Small intestine (tissue), 7 donors: ENCODE measurements at regions not wholly inside any gene's neighbourhood (a gene's known extent, or its start where the extent isn't known, plus 50 kb on each side); places are given as distances from the start of the nearest gene placed in this dataset.
"Not testable (repeated sequence)": the region's sequence is repeated elsewhere in the genome, so short reads cannot be mapped to it uniquely, and the experiment has no call there.

Source experiments
- DNase-seq, 2 donors: peaks; one replicate each; pipeline versions ENCODE4 v3.0.0 to v3.0.0-alpha.2; 2013
- FAIRE-seq: peaks from 2 replicates; lab custom pipeline; 2012; peaks lifted over from hg19 to GRCh38; lab: Jason Lieb, UNC
- H3K27ac ChIP-seq, 3 donors: one replicate each; pipeline ENCODE4 v1.5.1; 2013; ENCODE audit warnings: low read length in 2 of 3, mild to moderate bottlenecking in 2 of 3, control low read depth in 1 of 3, inconsistent platforms in 1 of 3, low read depth in 1 of 3, moderate library complexity in 1 of 3
- H3K27me3 ChIP-seq, 3 donors: one replicate each; pipeline ENCODE4 v1.6.1; 2013; ENCODE audit warnings: low read length in 3 of 3, inconsistent platforms in 1 of 3; ENCODE audit not compliant: control insufficient read depth in 3 of 3, insufficient read depth in 3 of 3
- H3K36me3 ChIP-seq, 3 donors: one replicate each; pipeline ENCODE4 v1.6.1; 2013; ENCODE audit warnings: low read length in 3 of 3, inconsistent platforms in 1 of 3, low read depth in 1 of 3, mild to moderate bottlenecking in 1 of 3, moderate library complexity in 1 of 3; ENCODE audit not compliant: control insufficient read depth in 3 of 3, insufficient read depth in 2 of 3
- H3K4me1 ChIP-seq, 3 donors: one replicate each; pipeline ENCODE4 v1.6.1; 2013; ENCODE audit warnings: low read length in 2 of 3, inconsistent platforms in 1 of 3, low read depth in 1 of 3, mild to moderate bottlenecking in 1 of 3, moderate library complexity in 1 of 3; ENCODE audit not compliant: control insufficient read depth in 3 of 3, insufficient read depth in 2 of 3
- H3K4me3 ChIP-seq, 3 donors: one replicate each; pipeline ENCODE4 v1.5.1; 2013; ENCODE audit warnings: low read length in 3 of 3, control low read depth in 1 of 3, inconsistent platforms in 1 of 3, low read depth in 1 of 3, mild to moderate bottlenecking in 1 of 3, moderate library complexity in 1 of 3
- H3K9me3 ChIP-seq, 2 donors: one replicate each; pipeline ENCODE4 v1.6.1; 2013; ENCODE audit warnings: low read depth in 1 of 2, low read length in 1 of 2; ENCODE audit not compliant: control insufficient read depth in 2 of 2, insufficient read depth in 1 of 2
- WGBS, 3 donors: extraction: QIAGEN DNeasy Blood & Tissue Kit; methylation state at CpG; one replicate each; pipeline ENCODE4 v1.1.7; 2013; 5-methylcytosine and 5-hydroxymethylcytosine counted together
- donor health status: healthy with polysubstance abuse.
- donor health status: control.
- donor health status: control.
- donor health status: Bipolar disorder and iron deficiency.
- donor health status: healthy.

DNA sequence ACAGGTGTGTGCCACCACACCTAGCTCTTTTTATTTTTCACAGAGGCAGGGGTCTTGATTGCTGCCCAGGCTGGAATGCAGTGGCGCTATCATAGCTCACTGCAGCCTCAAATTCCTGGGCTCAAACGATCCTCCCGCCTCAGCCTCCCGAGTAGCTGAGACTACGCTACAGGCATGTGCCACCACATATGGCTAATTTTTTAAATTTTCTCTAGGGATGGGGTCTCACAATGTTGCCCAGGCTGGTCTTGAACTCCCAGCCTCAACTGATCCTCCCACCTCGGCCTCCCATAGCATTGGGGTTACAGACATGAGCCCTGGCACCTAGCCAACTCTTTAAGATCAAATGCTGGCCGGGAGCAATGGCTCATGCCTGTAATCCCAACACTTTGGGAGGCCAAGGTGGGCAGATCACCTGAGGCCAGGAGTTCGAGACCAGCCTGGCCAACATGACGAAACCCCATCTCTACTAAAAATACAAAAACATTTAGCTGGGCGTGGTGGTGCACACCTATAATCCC lies 50.6 kb upstream of the MYL10 start:
- H3K4me1 ChIP-seq, H3K4me3 ChIP-seq, H3K27me3 ChIP-seq, H3K36me3 ChIP-seq, FAIRE-seq, H3K9me3 ChIP-seq, H3K27ac ChIP-seq, DNase-seq: not testable (repeated sequence)
- WGBS, 3 donors = 88 to 89% (median 88%) methylated on average over 10 of the region's 10 CpGs

GRCh38 chr7:101680406-101681145 lies 51.5 kb upstream of the MYL10 start:
- DNase-seq (no peak), FAIRE-seq (no peak)
- WGBS, 3 donors = 81 to 88% (median 84%) methylated on average over 20 to 22 of the region's 22 CpGs
- no peaks in the 10 kb centered on the region for H3K9me3 ChIP-seq
- no peak overlapping the region for H3K27ac ChIP-seq
- no peaks in the 10 kb centered on the region for H3K36me3 ChIP-seq
- H3K27me3 ChIP-seq = no peaks in the 10 kb centered on the region
- H3K4me1 ChIP-seq = no peaks in the 10 kb centered on the region
- H3K4me3 ChIP-seq = no peak overlapping the region

- Histone ChIP-seq H3K27ac (no peak overlapping the region), H3K4me3 (no peak overlapping the region), H3K9me3 (no peaks in the 10 kb centered on the region), H3K36me3 (no peaks in the 10 kb centered on the region), H3K4me1 (no peaks in the 10 kb centered on the region), H3K27me3 (no peaks in the 10 kb centered on the region)
- FAIRE-seq (no peak), DNase-seq (no peak)
- 31 to 40% (median 37%) methylated on average over 14 of the region's 14 CpGs for WGBS, 3 donors
Observed at GRCh38 chr7:101681170-101682007, 52.3 kb upstream of the MYL10 start.

- Histone ChIP-seq H3K4me1 (peaks cover 0 to 14% (median 0%) of the 10 kb centered on the region in 3 donors), H3K27ac (no peak overlapping the region), H3K4me3 (no peak overlapping the region), H3K27me3 (no peaks in the 10 kb centered on the region), H3K36me3 (no peaks in the 10 kb centered on the region), H3K9me3 (no peaks in the 10 kb centered on the region)
- DNase-seq = no peak
- FAIRE-seq = no peak
- WGBS, 3 donors = 66 to 75% (median 74%) methylated on average over 5 of the region's 5 CpGs
Observed at GRCh38 chr7:101684983-101685330, 55.9 kb upstream of the MYL10 start.

DNA sequence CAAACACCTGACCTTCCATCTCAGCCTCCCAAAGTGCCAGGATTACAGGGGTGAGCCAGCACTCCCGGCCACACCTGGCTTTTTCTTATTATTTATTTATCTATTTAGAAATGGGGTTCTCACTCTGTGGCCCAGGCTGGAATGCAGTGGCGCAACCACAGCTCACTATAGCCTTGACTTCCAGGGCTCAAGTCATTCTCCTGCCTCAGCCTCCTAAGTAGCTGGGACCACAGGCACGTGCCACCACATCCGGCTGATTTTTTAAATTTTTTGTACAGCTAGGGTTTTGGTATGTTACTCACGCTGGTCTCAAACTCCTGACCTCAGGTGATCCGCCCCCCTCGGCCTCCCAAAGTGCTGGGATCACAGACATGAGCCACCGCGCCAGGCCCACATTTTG lies 56.9 kb upstream of the MYL10 start:
- no peak overlapping the region for H3K4me3 ChIP-seq
- H3K27ac ChIP-seq = no peak overlapping the region
- DNase-seq (no peak), FAIRE-seq (no peak)
- H3K27me3 ChIP-seq = no peaks in the 10 kb centered on the region
- no peaks in the 10 kb centered on the region for H3K36me3 ChIP-seq
- peaks cover 0 to 18% (median 0%) of the 10 kb centered on the region in 3 donors for H3K4me1 ChIP-seq
- H3K9me3 ChIP-seq = no peaks in the 10 kb centered on the region
- WGBS, 3 donors = 76 to 83% (median 78%) methylated on average over 9 of the region's 9 CpGs

DNA sequence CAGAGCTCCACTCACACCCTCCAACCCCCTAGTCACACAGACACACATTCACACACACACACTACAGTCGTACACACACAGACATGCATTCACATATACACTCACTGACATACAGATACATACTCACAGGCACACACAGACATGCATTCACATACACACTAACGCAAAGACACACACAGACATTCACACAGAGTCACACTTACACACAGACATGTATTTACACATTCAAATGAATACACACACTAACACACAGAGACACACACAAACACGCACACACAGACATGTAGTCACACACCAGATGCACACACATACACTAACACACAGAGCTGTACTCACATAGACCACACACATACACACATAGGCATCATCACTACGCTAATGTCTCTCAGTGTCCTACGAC lies 58.0 kb upstream of the MYL10 start:
- no peak overlapping the region for H3K27ac ChIP-seq
- no peak for DNase-seq
- peaks cover 0 to 20% (median 0%) of the 10 kb centered on the region in 3 donors for H3K4me1 ChIP-seq
- no peaks in the 10 kb centered on the region for H3K27me3 ChIP-seq
- no peak overlapping the region for H3K4me3 ChIP-seq
- WGBS, 3 donors = 68 to 69% (median 68%) methylated on average over 5 of the region's 5 CpGs
- no peaks in the 10 kb centered on the region for H3K36me3 ChIP-seq
- H3K9me3 ChIP-seq = no peaks in the 10 kb centered on the region
- FAIRE-seq = no peak

DNA sequence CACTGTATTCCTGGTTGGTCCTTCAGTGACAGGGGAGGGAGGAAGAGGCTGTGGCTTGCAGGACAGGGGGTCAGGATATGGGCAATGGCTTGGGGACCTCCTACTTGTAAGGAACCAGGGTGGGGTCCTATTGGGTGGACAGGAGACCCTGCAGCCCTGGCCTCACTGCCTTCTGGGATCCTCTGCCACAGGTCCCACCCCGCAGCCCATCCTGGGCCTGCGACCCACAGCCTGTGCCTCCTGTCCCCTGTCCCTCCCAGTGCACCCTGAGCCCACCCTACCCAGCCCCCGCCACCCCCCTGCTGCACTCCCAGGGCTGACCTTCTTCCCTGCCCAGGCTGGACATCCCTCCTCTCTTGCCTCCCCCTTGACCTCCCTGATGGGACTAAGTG lies 58.7 kb upstream of the MYL10 start:
- DNase-seq = no peak
- H3K36me3 ChIP-seq = no peaks in the 10 kb centered on the region
- H3K4me1 ChIP-seq = peaks cover 0 to 23% (median 2%) of the 10 kb centered on the region in 3 donors
- WGBS, 3 donors = 64 to 88% (median 66%) methylated on average over 2 to 3 of the region's 3 CpGs
- no peaks in the 10 kb centered on the region for H3K27me3 ChIP-seq
- H3K9me3 ChIP-seq = no peaks in the 10 kb centered on the region
- no peak for FAIRE-seq
- no peak overlapping the region for H3K4me3 ChIP-seq
- no peak overlapping the region for H3K27ac ChIP-seq

DNA sequence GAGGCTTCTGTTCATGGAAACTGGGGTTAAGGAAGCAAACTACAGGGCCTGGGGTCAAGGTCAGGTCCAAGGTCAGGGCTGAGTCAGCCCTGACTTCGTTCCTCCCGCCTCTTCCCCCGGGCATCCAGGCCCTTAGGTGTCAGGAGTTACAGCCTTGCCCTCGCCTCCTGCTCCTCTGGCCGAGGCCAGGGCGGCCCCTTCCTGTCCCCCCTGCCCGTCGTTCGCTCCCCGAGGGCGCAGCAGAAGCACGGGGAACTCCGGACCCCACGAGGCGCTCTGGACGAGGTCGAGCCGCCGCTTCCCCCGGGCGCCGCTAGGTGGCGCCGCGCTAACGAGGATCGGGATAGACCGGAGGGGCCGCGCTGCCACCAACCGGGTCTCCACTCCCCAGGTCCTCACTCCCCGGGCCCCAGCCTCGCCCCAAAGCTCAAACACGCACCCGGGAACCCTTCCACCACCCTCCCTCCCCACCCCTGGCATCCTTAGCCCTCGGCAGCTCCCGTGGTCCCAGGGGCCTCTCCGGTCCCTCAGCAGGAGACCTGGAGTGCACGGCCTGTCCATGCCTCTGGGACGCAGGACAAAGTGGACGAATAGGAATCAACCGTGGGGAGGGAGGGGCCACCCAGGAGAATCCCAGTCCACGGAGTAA lies 59.2 kb upstream of the MYL10 start:
- peaks cover 0 to 23% (median 2%) of the 10 kb centered on the region in 3 donors for H3K4me1 ChIP-seq
- no peaks in the 10 kb centered on the region for H3K36me3 ChIP-seq
- no peaks in the 10 kb centered on the region for H3K27me3 ChIP-seq
- WGBS, 3 donors = 4 to 6% (median 5%) methylated on average over 38 to 43 of the region's 43 CpGs
- peak; percentile 58 to 87 for DNase-seq
- H3K4me3 ChIP-seq = peak overlapping the region in 2 of 3 donors; percentile 10 to 34
- H3K9me3 ChIP-seq = no peaks in the 10 kb centered on the region
- H3K27ac ChIP-seq = no peak overlapping the region
- FAIRE-seq = no peak
